Liver (tissue), 3 donors: ENCODE measurements at regions not wholly inside any gene's neighbourhood (a gene's known extent, or its start where the extent isn't known, plus 50 kb on each side); places are given as distances from the start of the nearest gene placed in this dataset.

Source experiments
- CTCF ChIP-seq: fragments of 150-350 bp; IDR thresholded peaks from 2 replicates; pipeline ENCODE4 v1.5.1; 2017; ENCODE audit warnings: improper control_type of control experiment, low read depth, low read length; ENCODE audit not compliant: missing input control
- GABPA ChIP-seq, 2 donors: IDR thresholded peaks in 1 of 2; conservative IDR thresholded peaks in 1 of 2; 2 replicates each; pipeline ENCODE4 v1.6.1; 2016; ENCODE audit warnings: antibody characterized with exemption in 2 of 2, mild to moderate bottlenecking in 1 of 2, moderate library complexity in 1 of 2
- JUND ChIP-seq, 2 donors: IDR thresholded peaks; 2 replicates each; pipeline ENCODE4 v1.6.1; 2016; ENCODE audit warnings: antibody characterized with exemption in 2 of 2
- NR2F2 ChIP-seq: IDR thresholded peaks from 2 replicates; pipeline ENCODE4 v1.6.1; 2016; ENCODE audit warnings: antibody characterized with exemption
- RAD21 ChIP-seq, 2 donors: IDR thresholded peaks; 2 replicates each; pipeline ENCODE4 v1.6.1; 2016; ENCODE audit warnings: antibody characterized with exemption in 2 of 2, mild to moderate bottlenecking in 2 of 2
- SP1 ChIP-seq: IDR thresholded peaks from 2 replicates; pipeline ENCODE4 v1.6.1; 2018; ENCODE audit warnings: antibody characterized with exemption, mild to moderate bottlenecking
- TAF1 ChIP-seq: conservative IDR thresholded peaks from 2 replicates; pipeline ENCODE4 v1.6.1; 2016; ENCODE audit warnings: antibody characterized with exemption, mild to moderate bottlenecking
- YY1 ChIP-seq: IDR thresholded peaks from 2 replicates; pipeline ENCODE4 v1.6.1; 2016; ENCODE audit warnings: antibody characterized with exemption, mild to moderate bottlenecking
- donor health status: healthy.
- donor health status: healthy.

GRCh38 chr2:66805016-66805865 lies 370.3 kb downstream of the MEIS1 start:
- no peak for TF ChIP-seq CTCF
- TF ChIP-seq GABPA (IDR thresholded peaks at IDR 0.05 in 1 of 2, conservative IDR thresholded peaks at IDR 0.05 in 1 of 2): no peak
- no peak for TF ChIP-seq JUND (IDR thresholded peaks at IDR 0.05)
- no peak for TF ChIP-seq RAD21 (IDR thresholded peaks at IDR 0.05)
- no peak for TF ChIP-seq TAF1
- no peak for TF ChIP-seq YY1
- no peak for TF ChIP-seq SP1
- TF ChIP-seq NR2F2: no peak
